Tibial nerve (tissue), 4 donors: ENCODE measurements at regions not wholly inside any gene's neighbourhood (a gene's known extent, or its start where the extent isn't known, plus 50 kb on each side); places are given as distances from the start of the nearest gene placed in this dataset.

Experiments used
- EP300 ChIP-seq, 2 donors: sonication (generic); formaldehyde crosslinking; IDR thresholded peaks; one replicate each; pipeline ENCODE4 v1.6.1; 2017; ENCODE audit warnings: antibody characterized with exemption in 2 of 2, mild to moderate bottlenecking in 1 of 2
- POLR2A ChIP-seq, 2 donors: fragments of 450-650 bp; IDR thresholded peaks; one replicate each; pipeline ENCODE4 v1.6.1; 2017; ENCODE audit warnings: antibody characterized with exemption in 2 of 2, mild to moderate bottlenecking in 2 of 2, moderate library complexity in 2 of 2
- TF ChIP-seq, protein P1 (sequence below), 5 experiments: fragments of 200-600 bp in 3 of 5; fragments of 450-650 bp in 2 of 5; sonication (generic) in 3 of 5; IDR thresholded peaks; one replicate each; pipeline ENCODE4 v1.5.1; 2016 to 2019; ENCODE audit warnings: antibody characterized with exemption in 5 of 5, mild to moderate bottlenecking in 3 of 5, moderate library complexity in 2 of 5

DNA sequence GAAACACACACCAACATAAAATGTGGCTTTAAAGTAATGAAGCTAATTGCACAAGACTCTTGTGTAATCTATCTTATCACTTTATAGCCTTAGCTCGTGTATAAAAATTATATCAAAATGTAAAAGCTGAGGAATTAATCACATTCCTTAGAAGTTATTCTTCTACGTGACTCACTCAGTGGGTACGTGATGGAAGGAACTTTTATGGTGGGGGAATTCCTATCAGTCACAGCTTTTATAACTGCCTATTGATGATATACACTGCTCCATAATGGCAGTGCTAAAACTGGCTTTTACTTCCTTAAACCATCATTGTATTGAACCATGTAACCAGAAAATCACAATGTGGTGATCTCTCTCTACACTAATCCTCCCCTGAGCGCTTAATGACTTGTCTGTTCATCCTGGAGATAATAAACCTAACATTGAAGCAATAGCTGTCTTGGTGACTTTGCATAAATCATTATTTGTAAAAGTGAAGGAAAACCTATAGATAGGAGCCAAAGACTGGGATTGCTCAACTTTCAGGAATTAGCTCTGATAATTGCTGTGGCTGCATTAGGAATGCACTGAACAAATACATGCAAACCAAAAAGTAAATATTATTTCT is 276.7 kb downstream of the GBA3 start:
- TF ChIP-seq, protein P1, sequence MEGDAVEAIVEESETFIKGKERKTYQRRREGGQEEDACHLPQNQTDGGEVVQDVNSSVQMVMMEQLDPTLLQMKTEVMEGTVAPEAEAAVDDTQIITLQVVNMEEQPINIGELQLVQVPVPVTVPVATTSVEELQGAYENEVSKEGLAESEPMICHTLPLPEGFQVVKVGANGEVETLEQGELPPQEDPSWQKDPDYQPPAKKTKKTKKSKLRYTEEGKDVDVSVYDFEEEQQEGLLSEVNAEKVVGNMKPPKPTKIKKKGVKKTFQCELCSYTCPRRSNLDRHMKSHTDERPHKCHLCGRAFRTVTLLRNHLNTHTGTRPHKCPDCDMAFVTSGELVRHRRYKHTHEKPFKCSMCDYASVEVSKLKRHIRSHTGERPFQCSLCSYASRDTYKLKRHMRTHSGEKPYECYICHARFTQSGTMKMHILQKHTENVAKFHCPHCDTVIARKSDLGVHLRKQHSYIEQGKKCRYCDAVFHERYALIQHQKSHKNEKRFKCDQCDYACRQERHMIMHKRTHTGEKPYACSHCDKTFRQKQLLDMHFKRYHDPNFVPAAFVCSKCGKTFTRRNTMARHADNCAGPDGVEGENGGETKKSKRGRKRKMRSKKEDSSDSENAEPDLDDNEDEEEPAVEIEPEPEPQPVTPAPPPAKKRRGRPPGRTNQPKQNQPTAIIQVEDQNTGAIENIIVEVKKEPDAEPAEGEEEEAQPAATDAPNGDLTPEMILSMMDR (IDR thresholded peaks at IDR 0.05), result no peak
- TF ChIP-seq POLR2A (IDR thresholded peaks at IDR 0.05) (no peak), EP300 (IDR thresholded peaks at IDR 0.05) (no peak)
